ENCODE measurements at regions not wholly inside any gene's neighbourhood (a gene's known extent, or its start where the extent isn't known, plus 50 kb on each side); places are given as distances from the start of the nearest gene placed in this dataset.

GRCh38 chr14:97057238-97058073, 260.3 kb downstream of the VRK1 start:
- Histone ChIP-seq H3K4me2 (ENCODE audit: low read length) (no peak overlapping the region), H3F3A (ENCODE audit: insufficient read depth, low read length, poor library complexity, severe bottlenecking) (no peaks in the 10 kb centered on the region), H2AFZ (ENCODE audit: low read depth, low read length) (peak overlapping the region; percentile 24), H4K20me1 (ENCODE audit: insufficient read depth) (no peaks in the 10 kb centered on the region), H3K4me3 (ENCODE audit: low read length) (no peak overlapping the region), H3K9ac (ENCODE audit: low read length) (peak overlapping the region; percentile 41), H3K79me2 (replicated peaks; ENCODE audit: insufficient read depth, low read length) (no peaks in the 10 kb centered on the region), H3K36me3 (ENCODE audit: insufficient read depth, low read length) (no peaks in the 10 kb centered on the region), H3K27me3 (ENCODE audit: insufficient read depth, low read depth, low read length) (no peaks in the 10 kb centered on the region), H3K9me3 (ENCODE audit: low read length) (peaks cover 5% of the 10 kb centered on the region), H3K9me2 (ENCODE audit: insufficient read depth, low read length) (no peaks in the 10 kb centered on the region), H3K27ac (ENCODE audit: low read length) (peak overlapping the region; percentile 83)
- TF ChIP-seq RAD21 (conservative IDR thresholded peaks at IDR 0.05), result peak; percentile 33
- TF ChIP-seq POLR2AphosphoS5 (IDR thresholded peaks at IDR 0.05), result no peak
- TF ChIP-seq EP300 (conservative IDR thresholded peaks at IDR 0.05; ENCODE audit: poor library complexity, severe bottlenecking), result peak; percentile 30
- TF ChIP-seq EZH2 (IDR thresholded peaks at IDR 0.05; ENCODE audit: borderline replicate concordance, insufficient read depth, low read length, poor library complexity, severe bottlenecking), result no peak
- TF ChIP-seq REST (IDR thresholded peaks at IDR 0.05; ENCODE audit: borderline replicate concordance), result peak; percentile 91
- no peak for TF ChIP-seq TAF1 (IDR thresholded peaks at IDR 0.05; ENCODE audit: low read depth)
- peak; percentile 26 for TF ChIP-seq SMC3 (conservative IDR thresholded peaks at IDR 0.05; ENCODE audit: poor library complexity)
- TF ChIP-seq MXI1 (conservative IDR thresholded peaks at IDR 0.05; ENCODE audit: poor library complexity, severe bottlenecking), result no peak
- no peak for TF ChIP-seq CTCF (IDR thresholded peaks at IDR 0.05; ENCODE audit: poor library complexity, severe bottlenecking)

GRCh38 chr14:97058074-97058467, 260.9 kb downstream of the VRK1 start:
- H3K79me2 ChIP-seq (replicated peaks; ENCODE audit: insufficient read depth, low read length), result no peaks in the 10 kb centered on the region
- H3K27me3 ChIP-seq (ENCODE audit: insufficient read depth, low read depth, low read length), result no peaks in the 10 kb centered on the region
- TF ChIP-seq TAF1 (IDR thresholded peaks at IDR 0.05; ENCODE audit: low read depth), result no peak
- no peak for TF ChIP-seq EP300 (conservative IDR thresholded peaks at IDR 0.05; ENCODE audit: poor library complexity, severe bottlenecking)
- no peak for TF ChIP-seq RAD21 (conservative IDR thresholded peaks at IDR 0.05)
- TF ChIP-seq MXI1 (conservative IDR thresholded peaks at IDR 0.05; ENCODE audit: poor library complexity, severe bottlenecking), result no peak
- no peak for TF ChIP-seq REST (IDR thresholded peaks at IDR 0.05; ENCODE audit: borderline replicate concordance)
- peak overlapping the region; percentile 24 for H2AFZ ChIP-seq (ENCODE audit: low read depth, low read length)
- no peak overlapping the region for H3K4me2 ChIP-seq (ENCODE audit: low read length)
- no peaks in the 10 kb centered on the region for H4K20me1 ChIP-seq (ENCODE audit: insufficient read depth)
- H3K27ac ChIP-seq (ENCODE audit: low read length), result peak overlapping the region; percentile 83
- H3K9me3 ChIP-seq (ENCODE audit: low read length), result peaks cover 5% of the 10 kb centered on the region
- no peaks in the 10 kb centered on the region for H3K36me3 ChIP-seq (ENCODE audit: insufficient read depth, low read length)
- H3K4me3 ChIP-seq (ENCODE audit: low read length), result no peak overlapping the region
- H3K9me2 ChIP-seq (ENCODE audit: insufficient read depth, low read length), result no peaks in the 10 kb centered on the region
- H3F3A ChIP-seq (ENCODE audit: insufficient read depth, low read length, poor library complexity, severe bottlenecking), result no peaks in the 10 kb centered on the region
- peak overlapping the region; percentile 41 for H3K9ac ChIP-seq (ENCODE audit: low read length)

Measured in neural cell (in vitro differentiated cells).